ENCODE measurements at regions not wholly inside any gene's neighbourhood (a gene's known extent, or its start where the extent isn't known, plus 50 kb on each side); places are given as distances from the start of the nearest gene placed in this dataset.
"Not testable (repeated sequence)": the region's sequence is repeated elsewhere in the genome, so short reads cannot be mapped to it uniquely, and the experiment has no call there.

GRCh38 chr2:147181351-147182029, 663.3 kb upstream of the ACVR2A start:
- DNase-seq = no peak

- DNase-seq = no peak
Observed at GRCh38 chr2:147177071-147177857, 667.6 kb upstream of the ACVR2A start.

DNA sequence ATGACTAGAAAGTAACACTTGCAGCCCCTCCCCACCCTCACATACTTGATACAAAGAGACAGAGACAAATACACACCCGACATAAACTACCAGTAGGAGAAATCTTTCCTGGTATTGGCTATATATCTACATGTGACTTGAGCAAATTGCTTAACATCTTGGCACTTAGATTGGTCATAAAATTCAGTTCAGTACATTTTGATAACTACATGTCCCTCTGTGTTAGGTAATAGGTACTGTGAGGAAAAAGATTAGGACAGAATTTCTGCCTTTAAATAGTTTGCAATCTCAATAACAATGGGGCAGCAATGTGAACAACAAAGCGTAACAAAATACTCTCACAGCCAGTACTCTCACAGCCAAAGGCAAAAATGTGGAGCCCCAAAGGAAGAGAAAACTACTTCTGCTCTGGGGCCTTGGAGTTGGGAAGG, 670.0 kb upstream of the ACVR2A start:
- no peak for DNase-seq

GRCh38 chr2:147173798-147174197, 671.0 kb upstream of the ACVR2A start:
- DNase-seq = no peak

DNA sequence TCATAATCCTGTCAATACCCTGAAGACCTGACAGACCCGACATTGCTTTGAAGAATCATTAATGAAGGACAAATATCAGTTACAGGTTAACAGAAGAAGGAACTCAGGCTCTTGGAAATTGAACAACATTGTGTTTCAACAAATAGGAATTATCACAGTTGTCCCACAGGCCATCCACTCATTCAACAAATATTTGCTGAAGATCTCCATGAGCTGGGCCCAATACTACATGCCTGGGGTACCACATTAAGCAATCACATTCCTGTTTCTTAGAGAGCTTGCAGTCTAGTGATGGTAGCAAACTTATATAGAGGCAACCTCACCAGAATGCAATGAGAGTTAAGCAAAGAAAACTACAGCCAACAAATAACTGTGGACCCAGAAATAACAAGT, 671.6 kb upstream of the ACVR2A start:
- DNase-seq = no peak

DNA sequence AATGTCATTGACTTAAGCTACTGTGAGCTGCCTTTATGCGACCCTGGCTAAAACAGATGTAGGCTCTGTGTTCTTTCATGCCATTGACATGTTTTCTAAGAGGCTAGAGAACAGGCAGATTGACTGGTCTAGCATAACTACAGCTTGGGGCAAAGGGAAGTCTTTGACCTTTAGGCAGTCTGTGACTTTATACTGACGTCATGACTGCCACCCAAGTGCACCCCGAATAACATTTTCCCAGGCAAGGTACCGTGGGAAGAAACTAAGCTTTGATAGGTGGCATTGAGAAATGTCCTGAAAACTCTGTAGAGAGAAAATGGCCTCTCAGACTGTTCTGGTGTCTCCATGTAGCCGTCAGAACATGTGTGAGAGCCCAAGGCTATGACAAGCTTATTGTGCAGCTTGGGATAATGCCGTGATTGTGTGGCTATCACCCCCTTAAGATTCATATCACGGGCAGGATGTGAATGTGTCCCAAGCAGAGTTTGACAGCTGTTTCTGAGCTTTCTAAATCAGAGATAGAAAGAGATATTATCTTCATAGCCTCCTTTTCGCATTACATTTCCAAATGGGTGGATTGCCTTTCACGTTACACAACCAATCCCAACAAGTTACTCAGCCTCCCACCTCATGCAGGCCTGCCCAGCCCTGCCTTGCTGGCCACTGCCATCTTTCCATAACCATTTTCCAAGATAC, 672.2 kb upstream of the ACVR2A start:
- DNase-seq = peak; percentile 17

DNA sequence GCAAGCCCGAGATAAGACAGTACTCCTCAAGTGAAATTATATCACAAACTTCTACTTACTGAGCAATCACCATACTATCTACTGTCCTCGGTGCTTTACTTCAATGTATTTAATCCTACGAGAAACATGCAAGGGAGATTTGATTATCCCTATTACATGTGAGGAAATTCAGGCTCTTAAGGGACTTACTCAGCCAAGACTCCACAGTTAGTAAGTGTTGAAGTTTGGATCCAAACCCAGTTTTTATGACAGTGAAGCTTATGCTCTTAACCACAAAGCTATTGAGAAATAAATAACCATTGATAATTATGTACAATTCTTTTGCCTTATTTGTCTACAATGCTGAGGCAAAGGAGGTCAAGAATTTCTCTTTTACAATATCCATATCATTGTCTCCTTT, 672.9 kb upstream of the ACVR2A start:
- no peak for DNase-seq

DNA sequence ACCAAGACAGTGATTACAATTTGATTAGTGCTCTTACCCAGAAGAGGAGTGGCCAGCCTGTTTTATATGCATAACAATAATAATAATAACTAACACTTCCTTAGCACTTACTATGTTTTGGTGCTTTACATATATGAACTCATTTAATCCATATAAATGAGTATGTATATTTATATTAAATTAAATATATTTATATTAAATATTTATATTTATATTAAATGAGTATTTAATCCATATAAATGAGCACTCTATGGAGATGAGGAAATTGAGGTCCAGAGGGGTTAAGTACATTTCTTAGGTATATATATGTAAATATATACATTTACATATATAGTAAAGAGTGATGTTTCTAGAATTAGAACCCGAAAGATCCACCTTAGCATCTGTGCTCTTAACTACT, 673.9 kb upstream of the ACVR2A start:
- DNase-seq = no peak

DNA sequence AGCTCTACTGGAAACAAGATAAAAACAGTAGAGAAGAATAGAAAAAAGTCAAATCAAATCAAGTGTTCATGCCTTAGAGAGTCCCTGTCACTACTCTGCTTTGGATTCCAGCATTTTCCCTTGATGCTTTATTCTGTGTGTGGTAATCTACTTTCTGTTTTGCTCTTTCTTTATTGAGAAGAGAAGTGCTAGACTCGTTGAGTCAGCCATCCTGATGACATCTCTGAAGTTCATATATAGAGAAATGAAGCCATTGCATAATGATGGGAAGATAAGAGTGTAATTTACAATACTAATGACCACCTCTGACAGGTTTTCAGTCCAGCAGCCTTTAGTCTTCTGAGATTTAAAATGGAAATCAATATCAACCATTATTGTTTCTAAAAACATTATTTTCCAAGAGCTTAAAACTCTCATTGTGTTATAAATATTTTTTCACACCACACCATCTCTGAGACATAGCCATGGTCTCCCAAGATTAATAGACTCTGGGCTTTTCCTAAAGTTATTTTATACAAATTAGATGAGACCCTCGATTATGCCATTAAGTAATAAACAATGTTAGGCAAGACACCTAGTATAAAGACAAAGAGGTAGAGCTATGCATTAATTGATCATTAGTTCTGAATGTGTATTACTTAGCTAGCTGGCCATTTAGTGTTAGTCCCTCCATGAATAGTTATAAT, 679.0 kb upstream of the ACVR2A start:
- no peak for DNase-seq

DNA sequence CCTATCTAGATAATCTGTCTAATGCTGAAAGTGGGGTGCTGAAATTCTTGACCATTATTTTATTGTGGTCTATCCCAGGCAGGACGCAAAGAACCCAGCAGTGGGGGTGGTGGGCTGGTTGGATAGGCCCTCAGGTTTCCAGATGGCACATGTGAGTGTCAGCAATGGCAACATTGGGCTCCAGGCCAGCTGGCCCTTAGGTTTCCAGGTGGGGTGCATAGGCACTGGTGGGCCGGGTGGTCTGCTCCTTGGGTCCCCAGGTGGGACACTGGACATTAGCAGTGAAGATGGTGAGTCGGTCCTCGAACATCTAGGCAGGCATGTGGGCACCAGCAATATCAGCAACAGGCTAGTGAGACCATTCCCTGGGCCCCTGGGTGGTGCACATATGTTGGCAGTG, 680.3 kb upstream of the ACVR2A start:
- no peak for DNase-seq

GRCh38 chr2:147161746-147162145, 683.1 kb upstream of the ACVR2A start:
- DNase-seq = no peak

DNA sequence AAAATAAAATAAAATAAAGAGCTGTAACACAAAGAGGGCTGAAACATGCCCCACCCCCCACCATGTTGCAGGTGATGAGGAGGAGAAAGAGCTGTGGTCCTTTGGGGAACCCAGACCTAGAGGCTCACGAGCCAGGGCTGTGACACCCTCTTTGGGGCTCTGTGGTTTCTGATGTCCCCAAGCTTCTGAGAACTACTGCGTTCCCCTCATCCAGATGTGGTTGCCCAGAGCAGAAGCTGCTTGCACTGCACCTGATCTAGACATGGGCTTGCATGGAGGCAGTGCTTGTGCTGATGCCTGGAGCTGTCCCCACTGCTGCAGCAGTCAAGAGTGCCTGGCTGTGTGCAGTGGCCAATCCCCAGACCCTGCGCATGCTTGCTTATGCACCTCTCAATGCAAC, 687.9 kb upstream of the ACVR2A start:
- DNase-seq = no peak

DNA sequence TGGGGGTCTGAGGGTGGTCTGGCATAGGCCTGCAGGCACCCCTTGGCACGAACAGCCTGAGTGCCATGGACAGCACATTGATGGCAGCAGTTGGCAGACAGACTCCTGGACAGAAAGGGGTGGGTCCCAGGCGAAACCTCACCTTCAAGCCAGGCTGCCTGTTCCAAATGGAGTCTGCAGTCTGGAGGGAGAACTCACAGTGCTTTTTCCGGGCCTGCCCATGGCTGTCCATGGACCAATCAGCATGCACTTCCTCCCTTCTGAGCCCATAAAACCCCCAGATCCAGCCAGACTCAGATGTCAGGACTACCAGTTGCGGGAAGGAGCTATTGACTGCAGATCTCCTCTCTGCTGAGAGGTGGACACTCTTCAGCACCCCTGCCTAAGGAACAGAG, 694.6 kb upstream of the ACVR2A start:
- no peak for DNase-seq

- no peak for DNase-seq
Observed at GRCh38 chr2:147149575-147150240, 695.1 kb upstream of the ACVR2A start.

- DNase-seq = no peak
Observed at GRCh38 chr2:147147802-147148201, 697.0 kb upstream of the ACVR2A start.

GRCh38 chr2:147141930-147142329, 702.9 kb upstream of the ACVR2A start:
- DNase-seq = no peak

- not testable (repeated sequence) for DNase-seq
Observed at GRCh38 chr2:147139732-147140131, 705.1 kb upstream of the ACVR2A start.

DNA sequence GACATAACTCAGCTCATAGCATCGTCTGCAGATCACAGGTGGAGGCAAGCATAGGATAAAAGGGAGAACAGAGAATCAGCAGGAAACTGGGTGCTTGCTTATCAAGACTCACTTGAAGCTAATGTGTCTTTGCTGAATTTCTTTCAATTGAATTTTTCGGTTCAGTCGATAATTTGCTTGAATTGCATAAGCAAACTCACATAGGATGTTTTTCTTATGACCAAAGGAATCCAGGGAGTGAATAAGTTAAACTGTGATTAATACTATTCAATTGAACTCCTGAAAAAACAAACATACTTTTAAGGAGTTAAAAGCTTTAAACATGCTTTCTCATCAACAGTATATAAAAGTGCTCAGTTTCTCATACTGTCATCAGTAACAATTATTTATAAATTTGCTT, 707.1 kb upstream of the ACVR2A start:
- DNase-seq = no peak

DNA sequence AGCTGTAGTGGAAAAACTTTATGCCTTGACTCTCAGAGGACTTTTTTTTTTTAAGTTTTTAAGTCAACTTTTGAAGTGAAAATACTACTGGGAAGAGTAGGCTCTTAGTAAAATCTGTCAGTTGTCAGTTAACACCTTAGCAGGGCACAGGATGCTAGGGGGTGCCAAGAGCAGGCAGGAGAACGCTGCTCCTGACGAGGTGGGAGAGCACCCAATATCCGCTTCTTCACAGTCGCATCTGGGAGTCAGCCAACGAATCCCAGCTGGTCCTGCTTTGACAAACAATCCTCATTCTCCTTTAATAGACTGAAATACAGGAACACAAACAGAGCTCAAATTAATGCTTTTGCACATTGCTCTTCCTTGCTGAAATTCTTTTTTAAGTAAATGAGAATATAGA, 709.5 kb upstream of the ACVR2A start:
- no peak for DNase-seq

DNA sequence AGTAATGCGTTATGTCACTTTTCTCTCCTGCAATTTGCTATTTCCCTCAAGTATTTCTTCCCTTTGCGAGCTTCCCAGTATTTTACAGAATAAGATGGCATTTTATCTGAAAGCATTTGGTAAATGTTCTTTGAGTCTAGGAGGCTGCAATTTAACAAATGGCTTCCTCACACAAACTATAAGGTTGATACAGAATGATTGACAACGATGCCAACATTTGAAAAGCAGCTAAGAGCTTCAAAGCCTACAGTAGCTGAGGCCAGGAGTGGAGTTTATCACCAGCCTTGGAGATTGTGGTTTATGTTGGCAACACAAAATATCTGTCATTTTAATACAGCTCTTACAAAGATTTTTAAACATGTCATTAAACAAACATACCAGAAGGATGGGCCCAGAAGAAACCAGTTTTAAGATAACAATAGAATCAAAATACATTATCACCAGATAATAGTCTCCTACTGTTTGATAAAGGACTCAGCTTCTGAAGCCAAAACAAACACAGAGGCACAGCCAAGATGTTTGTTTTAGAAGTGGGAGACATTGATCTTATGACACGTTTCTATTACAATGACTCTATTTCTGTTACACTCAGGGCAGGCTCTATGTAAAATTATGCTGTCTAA, 711.4 kb upstream of the ACVR2A start:
- DNase-seq = no peak

- DNase-seq = no peak
Observed at GRCh38 chr2:147125145-147125544, 719.7 kb upstream of the ACVR2A start.

- DNase-seq = no peak
Observed at GRCh38 chr2:147122944-147123343, 721.9 kb upstream of the ACVR2A start.

Data from skin of body (tissue), 1 donor.